K562 (cell line): ENCODE measurements at regions not wholly inside any gene's neighbourhood (a gene's known extent, or its start where the extent isn't known, plus 50 kb on each side); places are given as distances from the start of the nearest gene placed in this dataset.

Experiments used
- ATAC-seq: fragments of 200-7000 bp; cut with Tn5 transposase; 3 replicates; pipeline ENCODE4 v1.9.1; 2020; ENCODE audit warnings: moderate library complexity
- BruUV-seq: library from RNA; stranded (reverse); fragments of 400-500 nt; replicated peaks from 2 replicates; lab custom pipeline; 2021; lab: Mats Ljungman, UMichigan
- CTCF ChIA-PET: fragments of 300-600 bp; formaldehyde crosslinking; extraction: SDS; loops from one replicate; lab custom pipeline; 2021; ENCODE audit warnings: low intra/inter-chr PET ratio; lab: Yijun Ruan, JAX
- POLR2A ChIA-PET: fragments of 300-600, 350-650 bp; sonication (Branson Sonifier 250); formaldehyde crosslinking; extraction: SDS; loops from one replicate; lab custom pipeline; 2021; ENCODE audit warnings: antibody characterized with exemption, inconsistent platforms; lab: Yijun Ruan, JAX
- DNase-seq, 4 experiments: peaks; one replicate each; pipeline versions ENCODE4 v3.0.0 to v3.0.0-alpha.2; 2011 to 2018; ENCODE audit warnings: low spot score in 3 of 4, mixed read lengths in 3 of 4; ENCODE audit errors: extremely low read depth in 1 of 4
- FAIRE-seq: peaks from 2 replicates; lab custom pipeline; 2011; peaks lifted over from hg19 to GRCh38; lab: Jason Lieb, UNC
- H2AFZ ChIP-seq: 2 replicates; pipeline ENCODE4 v1.6.0; 2011; ENCODE audit warnings: low read depth, low read length, control low read depth, inconsistent platforms
- H3K27ac ChIP-seq: fragments of 200-600 bp; 3 replicates; pipeline ENCODE4 v1.8.0; 2011; ENCODE audit warnings: low read depth, mild to moderate bottlenecking, control low read depth, inconsistent platforms, low read length, moderate library complexity, mixed read lengths; ENCODE audit errors: extremely low read depth
- H3K27me3 ChIP-seq, 2 experiments: fragments of 300-600 bp in 1 of 2; 2 replicates in 1 of 2; 3 replicates in 1 of 2; pipeline versions ENCODE4 v1.6.0 to v1.8.0; 2011; ENCODE audit warnings: inconsistent platforms in 2 of 2, low read length in 2 of 2, mild to moderate bottlenecking in 1 of 2, mixed read lengths in 1 of 2, moderate library complexity in 1 of 2; ENCODE audit not compliant: control insufficient read depth in 2 of 2, insufficient read depth in 2 of 2
- H3K36me3 ChIP-seq: fragments of 300-600 bp; 3 replicates; pipeline ENCODE4 v1.8.0; 2011; ENCODE audit warnings: mild to moderate bottlenecking, low read length, inconsistent platforms; ENCODE audit not compliant: control insufficient read depth, insufficient read depth
- H3K4me1 ChIP-seq, 2 experiments: fragments of 200-600 bp in 1 of 2; replicated peaks in 1 of 2; 2 replicates in 1 of 2; 3 replicates in 1 of 2; pipeline versions ENCODE4 v1.5.1 to v1.8.0; 2011; ENCODE audit warnings: inconsistent platforms in 2 of 2, low read length in 2 of 2, mild to moderate bottlenecking in 1 of 2, mixed read lengths in 1 of 2, moderate library complexity in 1 of 2; ENCODE audit not compliant: control insufficient read depth in 2 of 2, insufficient read depth in 2 of 2
- H3K4me2 ChIP-seq: 2 replicates; pipeline ENCODE4 v1.6.1; 2011; ENCODE audit warnings: low read length, control low read depth, inconsistent platforms, mixed read lengths; ENCODE audit not compliant: insufficient read depth
- H3K4me3 ChIP-seq: fragments of 200-600 bp; sonication (generic), shearing (Covaris generic); 2 replicates; pipeline ENCODE4 v1.5.1; 2016; ENCODE audit warnings: control low read depth, inconsistent platforms
- H3K79me2 ChIP-seq: fragments of 200-600 bp; 3 replicates; pipeline ENCODE4 v1.8.0; 2011; ENCODE audit warnings: low read length, inconsistent platforms; ENCODE audit not compliant: control insufficient read depth, insufficient read depth
- H3K9ac ChIP-seq, 2 experiments: 2 replicates each; pipeline versions ENCODE4 v1.6.0 to v1.6.1; 2011; ENCODE audit warnings: low read depth in 2 of 2, low read length in 2 of 2, control low read depth in 1 of 2, inconsistent platforms in 1 of 2, mild to moderate bottlenecking in 1 of 2, mixed read lengths in 1 of 2; ENCODE audit not compliant: insufficient read depth in 1 of 2
- H3K9me1 ChIP-seq: one replicate; pipeline ENCODE4 v1.6.0; 2011; ENCODE audit warnings: inconsistent platforms, mild to moderate bottlenecking, low read length, moderate library complexity; ENCODE audit not compliant: control insufficient read depth, insufficient read depth
- H3K9me3 ChIP-seq: replicated peaks from 2 replicates; pipeline ENCODE4 v1.5.1; 2011; ENCODE audit warnings: low read depth, low read length, inconsistent platforms; ENCODE audit not compliant: control insufficient read depth, insufficient read depth
- H4K20me1 ChIP-seq: replicated peaks from 2 replicates; pipeline ENCODE4 v1.6.1; 2011; ENCODE audit warnings: low read length, inconsistent platforms, mixed read lengths; ENCODE audit not compliant: control insufficient read depth, insufficient read depth
- LARP7 ChIP-seq: fragments of 450-650 bp; IDR thresholded peaks from 2 replicates; pipeline ENCODE4 v1.6.1; 2016
- PML ChIP-seq: IDR thresholded peaks from 2 replicates; pipeline ENCODE4 v1.6.1; 2012; ENCODE audit warnings: low read length, inconsistent platforms
- RFX5 ChIP-seq: IDR thresholded peaks from 2 replicates; pipeline ENCODE4 v1.6.1; 2011; ENCODE audit warnings: low read depth, mild to moderate bottlenecking, improper control_type of control experiment, low read length
- SP2 ChIP-seq: IDR thresholded peaks from 2 replicates; pipeline ENCODE4 v1.6.1; 2011; ENCODE audit warnings: mild to moderate bottlenecking, low read depth, low read length, moderate library complexity; ENCODE audit not compliant: poor library complexity, severe bottlenecking; ENCODE audit errors: extremely low read depth
- SRSF7 ChIP-seq: fragments of 200-400 bp; formaldehyde crosslinking; optimal IDR thresholded peaks from 2 replicates; pipeline ENCODE3; 2017; ENCODE audit warnings: mild to moderate bottlenecking, low read depth, low read length
- SUPT5H ChIP-seq: fragments of 450-650 bp; IDR thresholded peaks from 2 replicates; pipeline ENCODE4 v1.6.1; 2016
- TRIM28 ChIP-seq: fragments of 450-650 bp; IDR thresholded peaks from 2 replicates; pipeline ENCODE4 v1.6.1; 2017
- ZNF239 ChIP-seq: fragments of 250-450 bp; sonication (Bioruptor Pico); IDR thresholded peaks from 2 replicates; pipeline ENCODE4 v1.4.0; 2020; ENCODE audit warnings: mild to moderate bottlenecking
- WGBS: fragments of 100-300 bp; shearing (Covaris generic); methylation state at CpG from one replicate; pipeline ENCODE4 v1.1.6; 2016; ENCODE audit warnings: low coverage, mixed read lengths; ENCODE audit not compliant: insufficient coverage; ENCODE audit errors: missing lambda C conversion rate; 5-methylcytosine and 5-hydroxymethylcytosine counted together
- in situ Hi-C: fragments of 300-500 bp; cut with MboI; formaldehyde crosslinking; loops from 4 replicates; pipeline ENCODE4 v1.15.0; 2018; ENCODE audit warnings: inconsistent platforms, mixed read lengths
- intact Hi-C: fragments of 100-400 bp; cut with micrococcal nuclease; formaldehyde crosslinking; loops from 2 replicates; pipeline ENCODE4 v1.14.2; 2022
- TF ChIP-seq, protein P1 (sequence below): sonication (generic); formaldehyde crosslinking; IDR thresholded peaks from 2 replicates; pipeline ENCODE4 v1.8.1; 2023; ENCODE audit warnings: missing genetic modification reagents, mild to moderate bottlenecking, borderline replicate concordance
- TF ChIP-seq, protein P2 (sequence below): fragments of 450-650 bp; formaldehyde crosslinking; IDR thresholded peaks from 2 replicates; pipeline ENCODE4 v1.4.0; 2020; ENCODE audit warnings: mild to moderate bottlenecking, mixed read lengths
- TF ChIP-seq, protein P3 (sequence below): fragments of 450-650 bp; IDR thresholded peaks from 2 replicates; pipeline ENCODE4 v1.6.1; 2014; ENCODE audit warnings: low read depth, mild to moderate bottlenecking, moderate library complexity, borderline replicate concordance
- TF ChIP-seq, protein P4 (sequence below): fragments of 450-650 bp; formaldehyde crosslinking; IDR thresholded peaks from 2 replicates; pipeline ENCODE4 v1.4.0; 2020; ENCODE audit warnings: mild to moderate bottlenecking

DNA sequence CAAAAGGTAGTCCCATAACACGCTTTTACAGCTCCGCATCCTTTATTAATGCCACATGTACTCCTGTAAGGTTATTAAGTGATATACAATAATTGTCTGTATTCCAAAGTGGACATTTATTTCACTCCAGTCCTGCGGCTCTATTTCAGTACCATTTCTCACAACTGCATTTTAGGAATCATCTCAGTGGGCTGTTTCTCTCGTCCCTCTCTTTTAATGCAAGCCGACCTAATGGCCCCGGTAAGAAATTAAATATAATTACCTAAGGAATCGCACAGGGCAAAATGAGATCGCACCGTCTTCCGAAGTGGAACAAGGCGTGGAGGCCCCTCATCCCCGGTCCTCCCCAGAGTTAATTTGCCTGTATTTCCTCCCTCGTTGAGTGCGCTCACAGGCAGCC lies 216.5 kb downstream of the RAB11FIP2 start:
- Histone ChIP-seq H3K4me2 (no peak overlapping the region), H3K4me3 (no peak overlapping the region), H3K9me3 (no peaks in the 10 kb centered on the region), H2AFZ (no peak overlapping the region), H3K27me3 (peaks cover 9 to 14% of the 10 kb centered on the region in 2 experiments; a peak in 4 of 5 replicates), H3K9me1 (no peaks in the 10 kb centered on the region), H4K20me1 (no peaks in the 10 kb centered on the region), H3K9ac (no peak overlapping the region), H3K36me3 (no peaks in the 10 kb centered on the region), H3K4me1 (no peaks in the 10 kb centered on the region), H3K79me2 (no peaks in the 10 kb centered on the region), H3K27ac (no peak overlapping the region)
- DNase-seq (no peak), FAIRE-seq (no peak), ATAC-seq (no peak)
- intact Hi-C loops (no loop called here), in situ Hi-C loops (no loop called here)
- TF ChIP-seq PML (no peak), RFX5 (no peak), TRIM28 (no peak), SP2 (no peak), ZNF239 (CRISPR knock-in tag) (no peak), SUPT5H (no peak), LARP7 (no peak), SRSF7 (no peak)
- TF ChIP-seq, protein P1, sequence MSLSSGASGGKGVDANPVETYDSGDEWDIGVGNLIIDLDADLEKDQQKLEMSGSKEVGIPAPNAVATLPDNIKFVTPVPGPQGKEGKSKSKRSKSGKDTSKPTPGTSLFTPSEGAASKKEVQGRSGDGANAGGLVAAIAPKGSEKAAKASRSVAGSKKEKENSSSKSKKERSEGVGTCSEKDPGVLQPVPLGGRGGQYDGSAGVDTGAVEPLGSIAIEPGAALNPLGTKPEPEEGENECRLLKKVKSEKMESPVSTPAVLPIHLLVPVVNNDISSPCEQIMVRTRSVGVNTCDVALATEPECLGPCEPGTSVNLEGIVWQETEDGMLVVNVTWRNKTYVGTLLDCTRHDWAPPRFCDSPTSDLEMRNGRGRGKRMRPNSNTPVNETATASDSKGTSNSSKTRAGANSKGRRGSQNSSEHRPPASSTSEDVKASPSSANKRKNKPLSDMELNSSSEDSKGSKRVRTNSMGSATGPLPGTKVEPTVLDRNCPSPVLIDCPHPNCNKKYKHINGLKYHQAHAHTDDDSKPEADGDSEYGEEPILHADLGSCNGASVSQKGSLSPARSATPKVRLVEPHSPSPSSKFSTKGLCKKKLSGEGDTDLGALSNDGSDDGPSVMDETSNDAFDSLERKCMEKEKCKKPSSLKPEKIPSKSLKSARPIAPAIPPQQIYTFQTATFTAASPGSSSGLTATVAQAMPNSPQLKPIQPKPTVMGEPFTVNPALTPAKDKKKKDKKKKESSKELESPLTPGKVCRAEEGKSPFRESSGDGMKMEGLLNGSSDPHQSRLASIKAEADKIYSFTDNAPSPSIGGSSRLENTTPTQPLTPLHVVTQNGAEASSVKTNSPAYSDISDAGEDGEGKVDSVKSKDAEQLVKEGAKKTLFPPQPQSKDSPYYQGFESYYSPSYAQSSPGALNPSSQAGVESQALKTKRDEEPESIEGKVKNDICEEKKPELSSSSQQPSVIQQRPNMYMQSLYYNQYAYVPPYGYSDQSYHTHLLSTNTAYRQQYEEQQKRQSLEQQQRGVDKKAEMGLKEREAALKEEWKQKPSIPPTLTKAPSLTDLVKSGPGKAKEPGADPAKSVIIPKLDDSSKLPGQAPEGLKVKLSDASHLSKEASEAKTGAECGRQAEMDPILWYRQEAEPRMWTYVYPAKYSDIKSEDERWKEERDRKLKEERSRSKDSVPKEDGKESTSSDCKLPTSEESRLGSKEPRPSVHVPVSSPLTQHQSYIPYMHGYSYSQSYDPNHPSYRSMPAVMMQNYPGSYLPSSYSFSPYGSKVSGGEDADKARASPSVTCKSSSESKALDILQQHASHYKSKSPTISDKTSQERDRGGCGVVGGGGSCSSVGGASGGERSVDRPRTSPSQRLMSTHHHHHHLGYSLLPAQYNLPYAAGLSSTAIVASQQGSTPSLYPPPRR (CRISPR knock-in tag), result no peak
- TF ChIP-seq, protein P2, sequence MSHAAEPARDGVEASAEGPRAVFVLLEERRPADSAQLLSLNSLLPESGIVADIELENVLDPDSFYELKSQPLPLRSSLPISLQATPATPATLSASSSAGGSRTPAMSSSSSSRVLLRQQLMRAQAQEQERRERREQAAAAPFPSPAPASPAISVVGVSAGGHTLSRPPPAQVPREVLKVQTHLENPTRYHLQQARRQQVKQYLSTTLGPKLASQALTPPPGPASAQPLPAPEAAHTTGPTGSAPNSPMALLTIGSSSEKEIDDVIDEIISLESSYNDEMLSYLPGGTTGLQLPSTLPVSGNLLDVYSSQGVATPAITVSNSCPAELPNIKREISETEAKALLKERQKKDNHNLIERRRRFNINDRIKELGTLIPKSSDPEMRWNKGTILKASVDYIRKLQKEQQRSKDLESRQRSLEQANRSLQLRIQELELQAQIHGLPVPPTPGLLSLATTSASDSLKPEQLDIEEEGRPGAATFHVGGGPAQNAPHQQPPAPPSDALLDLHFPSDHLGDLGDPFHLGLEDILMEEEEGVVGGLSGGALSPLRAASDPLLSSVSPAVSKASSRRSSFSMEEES (CRISPR knock-in tag), result no peak
- TF ChIP-seq, protein P3, sequence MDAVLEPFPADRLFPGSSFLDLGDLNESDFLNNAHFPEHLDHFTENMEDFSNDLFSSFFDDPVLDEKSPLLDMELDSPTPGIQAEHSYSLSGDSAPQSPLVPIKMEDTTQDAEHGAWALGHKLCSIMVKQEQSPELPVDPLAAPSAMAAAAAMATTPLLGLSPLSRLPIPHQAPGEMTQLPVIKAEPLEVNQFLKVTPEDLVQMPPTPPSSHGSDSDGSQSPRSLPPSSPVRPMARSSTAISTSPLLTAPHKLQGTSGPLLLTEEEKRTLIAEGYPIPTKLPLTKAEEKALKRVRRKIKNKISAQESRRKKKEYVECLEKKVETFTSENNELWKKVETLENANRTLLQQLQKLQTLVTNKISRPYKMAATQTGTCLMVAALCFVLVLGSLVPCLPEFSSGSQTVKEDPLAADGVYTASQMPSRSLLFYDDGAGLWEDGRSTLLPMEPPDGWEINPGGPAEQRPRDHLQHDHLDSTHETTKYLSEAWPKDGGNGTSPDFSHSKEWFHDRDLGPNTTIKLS, result no peak
- TF ChIP-seq, protein P4, sequence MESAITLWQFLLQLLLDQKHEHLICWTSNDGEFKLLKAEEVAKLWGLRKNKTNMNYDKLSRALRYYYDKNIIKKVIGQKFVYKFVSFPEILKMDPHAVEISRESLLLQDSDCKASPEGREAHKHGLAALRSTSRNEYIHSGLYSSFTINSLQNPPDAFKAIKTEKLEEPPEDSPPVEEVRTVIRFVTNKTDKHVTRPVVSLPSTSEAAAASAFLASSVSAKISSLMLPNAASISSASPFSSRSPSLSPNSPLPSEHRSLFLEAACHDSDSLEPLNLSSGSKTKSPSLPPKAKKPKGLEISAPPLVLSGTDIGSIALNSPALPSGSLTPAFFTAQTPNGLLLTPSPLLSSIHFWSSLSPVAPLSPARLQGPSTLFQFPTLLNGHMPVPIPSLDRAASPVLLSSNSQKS (CRISPR knock-in tag), result no peak
- 0% methylated on average over 13 of the region's 14 CpGs for WGBS
- BruUV-seq, result no TSS peak
- CTCF ChIA-PET, result no interaction called here
- POLR2A ChIA-PET, result no interaction called here
